Astrocyte of the spinal cord (primary cell): ENCODE measurements at regions not wholly inside any gene's neighbourhood (a gene's known extent, or its start where the extent isn't known, plus 50 kb on each side); places are given as distances from the start of the nearest gene placed in this dataset.
A peak's percentile ranks its signal among the peaks of the same experiment; 100 is the strongest.

ENCODE experiments used
- DNase-seq: peaks from one replicate; pipeline ENCODE4 v3.0.0; 2011; ENCODE audit warnings: low read depth, low spot score
- H3K4me3 ChIP-seq: 2 replicates; pipeline ENCODE4 v1.5.1; 2011; ENCODE audit warnings: low read depth, mild to moderate bottlenecking, low read length, moderate library complexity
- CTCF ChIP-seq: IDR thresholded peaks from 2 replicates; pipeline ENCODE4 v1.5.1; 2012; ENCODE audit warnings: low read depth, mild to moderate bottlenecking, low read length, inconsistent platforms
- in situ Hi-C: cut with HindIII; loops from 2 replicates; pipeline ENCODE4 v1.10.0; 2017; ENCODE audit warnings: low sequenced_read_pairs

GRCh38 chr9:73059247-73059646 lies 92.4 kb upstream of the ANXA1 start:
- H3K4me3 ChIP-seq: no peak overlapping the region
- TF ChIP-seq CTCF: no peak
- in situ Hi-C loops: no loop called here
- DNase-seq: no peak

- H3K4me3 ChIP-seq: no peak overlapping the region
- no peak for TF ChIP-seq CTCF
- DNase-seq: no peak
- in situ Hi-C loops: no loop called here
Measured at GRCh38 chr9:73056245-73056644, 95.4 kb upstream of the ANXA1 start.

GRCh38 chr9:73054091-73054490 lies 97.6 kb upstream of the ANXA1 start:
- in situ Hi-C loops: no loop called here
- no peak for DNase-seq
- no peak for TF ChIP-seq CTCF
- no peak overlapping the region for H3K4me3 ChIP-seq

- no peak for TF ChIP-seq CTCF
- DNase-seq: no peak
- in situ Hi-C loops: no loop called here
- no peak overlapping the region for H3K4me3 ChIP-seq
Measured at GRCh38 chr9:73053543-73053942, 98.1 kb upstream of the ANXA1 start.

- in situ Hi-C loops: no loop called here
- TF ChIP-seq CTCF: no peak
Measured at GRCh38 chr9:73050887-73051550, 98.2 kb upstream of the ALDH1A1 start.

GRCh38 chr9:73050065-73050816 lies 97.4 kb upstream of the ALDH1A1 start:
- no peak overlapping the region for H3K4me3 ChIP-seq
- DNase-seq: peak; percentile 14
- peak; percentile 25 for TF ChIP-seq CTCF
- in situ Hi-C loops: no loop called here

More at GRCh38 chr9:73050887-73051550, 98.2 kb upstream of the ALDH1A1 start:
- no peak overlapping the region for H3K4me3 ChIP-seq
- DNase-seq: no peak
